ENCODE measurements at regions not wholly inside any gene's neighbourhood (a gene's known extent, or its start where the extent isn't known, plus 50 kb on each side); places are given as distances from the start of the nearest gene placed in this dataset.

DNA sequence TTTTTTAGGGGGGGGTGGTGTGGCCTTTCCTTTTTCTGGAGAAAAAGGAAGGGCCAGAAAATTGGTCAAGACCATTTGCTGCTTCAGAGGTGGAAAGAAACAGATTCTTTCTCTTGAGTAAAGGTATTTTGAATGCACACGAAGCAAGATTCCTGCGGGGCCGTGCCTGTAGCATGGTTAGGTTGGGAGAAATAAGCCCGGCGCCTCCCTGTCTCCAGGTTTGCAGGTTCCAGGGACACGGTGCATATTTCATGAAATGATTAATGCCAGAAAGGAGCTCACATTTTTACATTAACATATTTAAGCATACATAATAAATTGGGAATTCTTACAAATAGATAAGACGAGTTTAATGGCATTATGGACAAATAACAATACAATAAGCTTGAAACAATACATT is 409.5 kb upstream of the IRX1 start:
- TF ChIP-seq CHD1 (IDR thresholded peaks at IDR 0.05; ENCODE audit: low read depth, low read length) (no peak), TCF12 (IDR thresholded peaks at IDR 0.05; ENCODE audit: low read depth, low read length) (no peak), USF2 (IDR thresholded peaks at IDR 0.05; ENCODE audit: low read length) (no peak), EP300 (IDR thresholded peaks at IDR 0.05; ENCODE audit: borderline replicate concordance in 1 of 2, low read depth in 2 of 2, low read length in 2 of 2) (no peak)
- TF ChIP-seq, protein P1, sequence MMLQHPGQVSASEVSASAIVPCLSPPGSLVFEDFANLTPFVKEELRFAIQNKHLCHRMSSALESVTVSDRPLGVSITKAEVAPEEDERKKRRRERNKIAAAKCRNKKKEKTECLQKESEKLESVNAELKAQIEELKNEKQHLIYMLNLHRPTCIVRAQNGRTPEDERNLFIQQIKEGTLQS (IDR thresholded peaks at IDR 0.05; ENCODE audit: insufficient read depth, low read depth, low read length), result no peak
- TF ChIP-seq, protein P2, sequence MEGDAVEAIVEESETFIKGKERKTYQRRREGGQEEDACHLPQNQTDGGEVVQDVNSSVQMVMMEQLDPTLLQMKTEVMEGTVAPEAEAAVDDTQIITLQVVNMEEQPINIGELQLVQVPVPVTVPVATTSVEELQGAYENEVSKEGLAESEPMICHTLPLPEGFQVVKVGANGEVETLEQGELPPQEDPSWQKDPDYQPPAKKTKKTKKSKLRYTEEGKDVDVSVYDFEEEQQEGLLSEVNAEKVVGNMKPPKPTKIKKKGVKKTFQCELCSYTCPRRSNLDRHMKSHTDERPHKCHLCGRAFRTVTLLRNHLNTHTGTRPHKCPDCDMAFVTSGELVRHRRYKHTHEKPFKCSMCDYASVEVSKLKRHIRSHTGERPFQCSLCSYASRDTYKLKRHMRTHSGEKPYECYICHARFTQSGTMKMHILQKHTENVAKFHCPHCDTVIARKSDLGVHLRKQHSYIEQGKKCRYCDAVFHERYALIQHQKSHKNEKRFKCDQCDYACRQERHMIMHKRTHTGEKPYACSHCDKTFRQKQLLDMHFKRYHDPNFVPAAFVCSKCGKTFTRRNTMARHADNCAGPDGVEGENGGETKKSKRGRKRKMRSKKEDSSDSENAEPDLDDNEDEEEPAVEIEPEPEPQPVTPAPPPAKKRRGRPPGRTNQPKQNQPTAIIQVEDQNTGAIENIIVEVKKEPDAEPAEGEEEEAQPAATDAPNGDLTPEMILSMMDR (IDR thresholded peaks at IDR 0.05; ENCODE audit: control extremely low read depth in 1 of 3, insufficient read depth in 1 of 3, low read depth in 1 of 3, low read length in 3 of 3), result no peak
